ENCODE measurements at regions not wholly inside any gene's neighbourhood (a gene's known extent, or its start where the extent isn't known, plus 50 kb on each side); places are given as distances from the start of the nearest gene placed in this dataset.
"Not testable (repeated sequence)": the region's sequence is repeated elsewhere in the genome, so short reads cannot be mapped to it uniquely, and the experiment has no call there.

- TF ChIP-seq, protein P1, sequence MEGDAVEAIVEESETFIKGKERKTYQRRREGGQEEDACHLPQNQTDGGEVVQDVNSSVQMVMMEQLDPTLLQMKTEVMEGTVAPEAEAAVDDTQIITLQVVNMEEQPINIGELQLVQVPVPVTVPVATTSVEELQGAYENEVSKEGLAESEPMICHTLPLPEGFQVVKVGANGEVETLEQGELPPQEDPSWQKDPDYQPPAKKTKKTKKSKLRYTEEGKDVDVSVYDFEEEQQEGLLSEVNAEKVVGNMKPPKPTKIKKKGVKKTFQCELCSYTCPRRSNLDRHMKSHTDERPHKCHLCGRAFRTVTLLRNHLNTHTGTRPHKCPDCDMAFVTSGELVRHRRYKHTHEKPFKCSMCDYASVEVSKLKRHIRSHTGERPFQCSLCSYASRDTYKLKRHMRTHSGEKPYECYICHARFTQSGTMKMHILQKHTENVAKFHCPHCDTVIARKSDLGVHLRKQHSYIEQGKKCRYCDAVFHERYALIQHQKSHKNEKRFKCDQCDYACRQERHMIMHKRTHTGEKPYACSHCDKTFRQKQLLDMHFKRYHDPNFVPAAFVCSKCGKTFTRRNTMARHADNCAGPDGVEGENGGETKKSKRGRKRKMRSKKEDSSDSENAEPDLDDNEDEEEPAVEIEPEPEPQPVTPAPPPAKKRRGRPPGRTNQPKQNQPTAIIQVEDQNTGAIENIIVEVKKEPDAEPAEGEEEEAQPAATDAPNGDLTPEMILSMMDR (IDR thresholded peaks at IDR 0.05 in 2 of 3, conservative IDR thresholded peaks at IDR 0.05 in 1 of 3; ENCODE audit: borderline replicate concordance in 1 of 3, insufficient read depth in 1 of 3, low read depth in 2 of 3, low read length in 2 of 3), result no peak
- TF ChIP-seq ZBTB33 (IDR thresholded peaks at IDR 0.05; ENCODE audit: extremely low read depth, insufficient replicate concordance, low read length) (no peak), RAD21 (IDR thresholded peaks at IDR 0.05; ENCODE audit: low read depth) (no peak), SP1 (IDR thresholded peaks at IDR 0.05; ENCODE audit: low read depth) (no peak), FOSL1 (IDR thresholded peaks at IDR 0.05; ENCODE audit: low read depth) (no peak), ATF3 (IDR thresholded peaks at IDR 0.05) (no peak)
These were observed 186.4 kb upstream of the PTGFR start (continued) for GRCh38 chr1:78304341-78304740.

DNA sequence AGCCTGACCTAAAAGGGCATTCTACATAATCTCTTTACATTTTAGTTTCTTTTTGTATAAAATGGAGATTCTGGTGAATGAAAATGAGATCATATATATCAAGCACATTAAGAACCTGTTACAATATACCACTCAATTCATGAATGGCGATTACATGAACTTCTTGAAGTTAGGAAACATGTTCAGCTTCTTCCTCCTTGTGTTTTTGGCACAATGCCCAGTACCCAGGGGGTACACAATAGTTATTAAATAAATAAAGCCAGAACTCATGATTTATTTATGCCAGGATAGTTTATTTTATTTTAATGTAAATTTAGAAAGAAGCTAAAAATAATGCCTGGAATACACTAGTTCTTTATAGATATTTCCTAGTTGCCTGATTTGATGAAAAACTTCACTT is 186.0 kb upstream of the PTGFR start:
- BruUV-seq (replicated peaks), result no TSS peak
- no peak for DNase-seq (ENCODE audit: low read depth, low spot score)
- H3K27ac ChIP-seq (ENCODE audit: low read depth, low read length), result no peak overlapping the region
- H3K79me2 ChIP-seq (ENCODE audit: insufficient read depth, low read length), result no peaks in the 10 kb centered on the region
- no peak overlapping the region for H3K4me2 ChIP-seq (ENCODE audit: low read length)
- no peak overlapping the region for H2AFZ ChIP-seq (ENCODE audit: low read depth, low read length, poor library complexity, severe bottlenecking)
- no peaks in the 10 kb centered on the region for H3K36me3 ChIP-seq (ENCODE audit: control insufficient read depth in 1 of 2, insufficient read depth in 2 of 2, low read length in 2 of 2)
- ChIA-PET RAD21 (ENCODE audit: low non-redundant PET in 1 of 2, low total read pairs in 2 of 2, uncharacterized antibody in 2 of 2, unreplicated experiment in 2 of 2) (no interaction called here), POLR2A (no interaction called here), CTCF (no interaction called here)
- intact Hi-C loops (cut with micrococcal nuclease), result no loop called here
- no peak for ATAC-seq
- TF ChIP-seq TCF7L2 (IDR thresholded peaks at IDR 0.05; ENCODE audit: borderline replicate concordance, extremely low read depth, insufficient read depth, insufficient read length), result no peak
- no peak for TF ChIP-seq MAX (IDR thresholded peaks at IDR 0.05)
- no peak for TF ChIP-seq RAD21 (IDR thresholded peaks at IDR 0.05; ENCODE audit: low read depth)
- TF ChIP-seq EZH2phosphoT487 (IDR thresholded peaks at IDR 0.05; ENCODE audit: borderline replicate concordance), result no peak
- TF ChIP-seq, protein P1 (IDR thresholded peaks at IDR 0.05 in 2 of 3, conservative IDR thresholded peaks at IDR 0.05 in 1 of 3; ENCODE audit: borderline replicate concordance in 1 of 3, insufficient read depth in 1 of 3, low read depth in 2 of 3, low read length in 2 of 3), result no peak
- no peak for TF ChIP-seq CEBPB (IDR thresholded peaks at IDR 0.05; ENCODE audit: low read depth)
- H3K4me1 ChIP-seq (ENCODE audit: control insufficient read depth in 1 of 2, insufficient read depth in 2 of 2, low read length in 2 of 2), result no peaks in the 10 kb centered on the region
- H3K9ac ChIP-seq (ENCODE audit: low read length), result no peak overlapping the region
- no peaks in the 10 kb centered on the region for H4K20me1 ChIP-seq (ENCODE audit: insufficient read depth)
- no peak overlapping the region for H3K4me3 ChIP-seq (replicated peaks in 1 of 2; ENCODE audit: low read depth in 1 of 2, low read length in 2 of 2)
- H3K9me3 ChIP-seq (ENCODE audit: control insufficient read depth in 1 of 2, insufficient read depth in 1 of 2, low read depth in 1 of 2, low read length in 2 of 2), result no peaks in the 10 kb centered on the region
- no peaks in the 10 kb centered on the region for H3K27me3 ChIP-seq (ENCODE audit: insufficient read depth, low read length)
- H3K9me2 ChIP-seq (ENCODE audit: insufficient read depth), result no peaks in the 10 kb centered on the region

DNA sequence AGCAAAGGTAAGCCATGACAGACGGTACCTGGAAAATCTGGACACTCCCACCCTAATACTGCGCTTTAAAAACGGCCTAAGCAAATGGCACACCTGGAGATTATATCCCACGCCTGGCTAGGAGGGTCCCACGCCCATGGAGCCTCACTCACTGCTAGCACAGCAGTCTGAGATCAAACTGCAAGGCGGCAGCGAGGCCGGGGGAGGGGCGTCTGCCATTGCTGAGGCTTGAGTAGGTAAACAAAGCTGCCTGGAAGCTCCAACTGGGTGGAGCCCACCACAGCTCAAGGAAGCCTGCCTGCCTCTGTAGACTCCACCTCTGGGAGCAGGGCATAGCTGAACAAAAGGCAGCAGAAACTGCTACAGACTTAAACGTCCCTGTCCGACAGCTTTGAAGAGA is 180.5 kb upstream of the PTGFR start:
- H3K9me2 ChIP-seq (ENCODE audit: insufficient read depth); H3K9ac ChIP-seq (ENCODE audit: low read length); H3K4me2 ChIP-seq (ENCODE audit: low read length); intact Hi-C loops (cut with micrococcal nuclease); H3K79me2 ChIP-seq (ENCODE audit: insufficient read depth, low read length); DNase-seq (ENCODE audit: low read depth, low spot score); H3K27me3 ChIP-seq (ENCODE audit: insufficient read depth, low read length); H4K20me1 ChIP-seq (ENCODE audit: insufficient read depth); H3K36me3 ChIP-seq (ENCODE audit: control insufficient read depth in 1 of 2, insufficient read depth in 2 of 2, low read length in 2 of 2); BruUV-seq (replicated peaks); H3K4me1 ChIP-seq (ENCODE audit: control insufficient read depth in 1 of 2, insufficient read depth in 2 of 2, low read length in 2 of 2); H2AFZ ChIP-seq (ENCODE audit: low read depth, low read length, poor library complexity, severe bottlenecking); POLR2A ChIA-PET; H3K4me3 ChIP-seq (replicated peaks in 1 of 2; ENCODE audit: low read depth in 1 of 2, low read length in 2 of 2); RAD21 ChIA-PET (ENCODE audit: low non-redundant PET in 1 of 2, low total read pairs in 2 of 2, uncharacterized antibody in 2 of 2, unreplicated experiment in 2 of 2); H3K27ac ChIP-seq (ENCODE audit: low read depth, low read length); ATAC-seq; CTCF ChIA-PET; H3K9me3 ChIP-seq (ENCODE audit: control insufficient read depth in 1 of 2, insufficient read depth in 1 of 2, low read depth in 1 of 2, low read length in 2 of 2): not testable (repeated sequence)

All from HCT116 (cell line).